Memory B cell (primary cell): ENCODE measurements at regions not wholly inside any gene's neighbourhood (a gene's known extent, or its start where the extent isn't known, plus 50 kb on each side); places are given as distances from the start of the nearest gene placed in this dataset.

ENCODE experiments used
- ATAC-seq: fragments of 150-1000 bp; cut with Tn5 transposase; 2 replicates; pipeline ENCODE4 v1.10.0; 2021; ENCODE audit warnings: low read depth, mild to moderate bottlenecking, moderate library complexity
- DNase-seq, 2 donors: peaks; one replicate each; pipeline ENCODE4 v3.0.0; 2022; ENCODE audit warnings: low spot score in 2 of 2
- H3K27ac Mint-ChIP-seq: one replicate; pipeline ENCODE4 v1.8.0; 2022; ENCODE audit warnings: mild to moderate bottlenecking, moderate library complexity, mixed read lengths
- H3K27me3 Mint-ChIP-seq: one replicate; pipeline ENCODE4 v1.8.0; 2022; ENCODE audit warnings: mixed read lengths
- H3K36me3 Mint-ChIP-seq: one replicate; pipeline ENCODE4 v1.8.0; 2022; ENCODE audit warnings: mild to moderate bottlenecking, mixed read lengths
- H3K4me1 Mint-ChIP-seq: one replicate; pipeline ENCODE4 v1.8.0; 2022; ENCODE audit warnings: mixed read lengths
- H3K4me3 Mint-ChIP-seq: one replicate; pipeline ENCODE4 v1.8.0; 2022; ENCODE audit warnings: mild to moderate bottlenecking, moderate library complexity, mixed read lengths
- H3K9me3 Mint-ChIP-seq: one replicate; pipeline ENCODE4 v1.8.0; 2022; ENCODE audit warnings: mixed read lengths

DNA sequence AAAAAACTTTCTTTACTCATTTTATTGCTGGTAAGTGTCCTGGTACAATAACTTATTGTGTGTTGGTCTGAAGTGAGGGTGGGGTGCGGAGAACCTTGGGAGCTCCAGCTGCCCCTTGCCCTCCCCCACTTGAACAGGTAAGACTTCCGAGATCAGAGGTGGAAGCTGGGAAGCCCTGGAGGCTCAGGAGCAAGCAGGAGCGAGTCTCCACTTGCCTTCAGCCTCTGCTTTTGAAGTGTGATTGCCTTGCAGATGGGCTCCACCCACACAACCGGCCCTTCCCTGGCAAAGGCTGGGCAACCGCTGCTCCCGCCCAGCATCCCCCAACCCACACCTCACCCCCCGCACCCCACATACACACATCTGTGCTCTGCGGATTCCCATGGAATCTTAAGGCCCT is 179.6 kb downstream of the TFAP2C start:
- ATAC-seq = no peak
- no peaks in the 10 kb centered on the region for H3K4me1 Mint-ChIP-seq
- no peak for DNase-seq
- H3K4me3 Mint-ChIP-seq = no peak overlapping the region
- peaks cover 3% of the 10 kb centered on the region for H3K27me3 Mint-ChIP-seq
- H3K9me3 Mint-ChIP-seq = peaks cover 1% of the 10 kb centered on the region
- no peaks in the 10 kb centered on the region for H3K36me3 Mint-ChIP-seq
- H3K27ac Mint-ChIP-seq = no peak overlapping the region

- DNase-seq = no peak
- no peak for ATAC-seq
- no peak overlapping the region for H3K4me3 Mint-ChIP-seq
- no peaks in the 10 kb centered on the region for H3K36me3 Mint-ChIP-seq
- H3K4me1 Mint-ChIP-seq = no peaks in the 10 kb centered on the region
- H3K27ac Mint-ChIP-seq = no peak overlapping the region
- H3K9me3 Mint-ChIP-seq = peaks cover 1% of the 10 kb centered on the region
- peaks cover 3% of the 10 kb centered on the region for H3K27me3 Mint-ChIP-seq
These were observed 180.6 kb downstream of the TFAP2C start for GRCh38 chr20:56809668-56810067.

- Mint-ChIP-seq H3K36me3 (no peaks in the 10 kb centered on the region), H3K27ac (no peak overlapping the region), H3K4me3 (no peak overlapping the region), H3K27me3 (peaks cover 3% of the 10 kb centered on the region), H3K4me1 (no peaks in the 10 kb centered on the region), H3K9me3 (peaks cover 1% of the 10 kb centered on the region)
- DNase-seq (no peak), ATAC-seq (no peak)
These were observed 181.0 kb downstream of the TFAP2C start for GRCh38 chr20:56810141-56810540.

GRCh38 chr20:56815796-56816195 is 186.7 kb downstream of the TFAP2C start:
- Mint-ChIP-seq H3K27me3 (peaks cover 2% of the 10 kb centered on the region), H3K9me3 (peaks cover 6% of the 10 kb centered on the region), H3K4me3 (no peak overlapping the region), H3K27ac (no peak overlapping the region), H3K4me1 (no peaks in the 10 kb centered on the region), H3K36me3 (peaks cover 1% of the 10 kb centered on the region)
- ATAC-seq (no peak), DNase-seq (no peak)

DNA sequence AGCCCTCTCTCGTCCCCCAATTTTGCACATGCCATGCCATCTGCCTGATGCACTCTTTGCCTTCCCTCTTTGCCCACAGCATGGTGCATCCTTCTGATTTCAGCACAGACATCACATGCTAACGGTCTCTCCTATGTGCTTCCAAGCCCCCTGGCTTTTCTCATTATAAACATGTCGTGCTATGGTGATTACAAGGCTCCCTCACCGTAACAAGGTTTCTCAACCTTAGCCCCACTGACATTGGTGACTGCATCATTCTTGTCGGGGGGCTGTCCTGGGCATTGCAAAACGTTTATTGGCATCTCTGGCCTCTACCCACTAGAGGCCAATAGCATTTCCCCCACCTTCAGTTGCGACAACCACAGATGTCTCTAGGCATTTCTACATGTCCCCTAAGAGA is 187.2 kb downstream of the TFAP2C start:
- ATAC-seq (no peak), DNase-seq (no peak)
- H3K36me3 Mint-ChIP-seq = peaks cover 1% of the 10 kb centered on the region
- no peak overlapping the region for H3K27ac Mint-ChIP-seq
- H3K4me3 Mint-ChIP-seq = no peak overlapping the region
- H3K27me3 Mint-ChIP-seq = peaks cover 2% of the 10 kb centered on the region
- peaks cover 8% of the 10 kb centered on the region for H3K9me3 Mint-ChIP-seq
- no peaks in the 10 kb centered on the region for H3K4me1 Mint-ChIP-seq

GRCh38 chr20:56817780-56818675 is 188.9 kb downstream of the TFAP2C start:
- Mint-ChIP-seq H3K27ac (no peak overlapping the region), H3K27me3 (peaks cover 3% of the 10 kb centered on the region)

DNA sequence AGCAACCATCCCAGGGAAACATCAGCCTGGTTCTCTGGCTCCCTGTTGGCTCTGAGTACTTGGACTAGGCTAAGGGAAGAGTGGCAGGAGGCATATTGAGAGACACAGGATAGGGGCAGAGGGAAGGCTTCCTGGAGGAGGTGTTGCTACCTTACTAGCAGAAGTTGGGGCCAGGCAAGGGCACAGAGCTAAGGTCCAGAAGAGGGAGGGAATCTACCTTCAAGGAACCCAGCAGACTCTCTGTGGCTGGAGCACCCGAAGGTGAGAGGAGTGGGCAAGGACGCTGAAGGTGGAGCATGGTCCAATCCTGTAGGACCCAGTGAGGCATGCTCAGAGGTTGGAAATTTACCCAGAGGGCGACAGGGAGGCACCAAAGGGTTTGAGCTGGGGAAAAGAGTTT is 191.9 kb downstream of the TFAP2C start:
- Mint-ChIP-seq H3K9me3 (peaks cover 9% of the 10 kb centered on the region), H3K36me3 (peaks cover 1% of the 10 kb centered on the region), H3K4me3 (no peak overlapping the region), H3K27me3 (peaks cover 4% of the 10 kb centered on the region), H3K27ac (no peak overlapping the region), H3K4me1 (no peaks in the 10 kb centered on the region)
- ATAC-seq (no peak), DNase-seq (no peak)

More at GRCh38 chr20:56817780-56818675, 188.9 kb downstream of the TFAP2C start:
- no peak overlapping the region for H3K4me3 Mint-ChIP-seq
- no peaks in the 10 kb centered on the region for H3K4me1 Mint-ChIP-seq
- peaks cover 1% of the 10 kb centered on the region for H3K36me3 Mint-ChIP-seq
- no peak for DNase-seq
- no peak for ATAC-seq
- H3K9me3 Mint-ChIP-seq = peaks cover 10% of the 10 kb centered on the region

DNA sequence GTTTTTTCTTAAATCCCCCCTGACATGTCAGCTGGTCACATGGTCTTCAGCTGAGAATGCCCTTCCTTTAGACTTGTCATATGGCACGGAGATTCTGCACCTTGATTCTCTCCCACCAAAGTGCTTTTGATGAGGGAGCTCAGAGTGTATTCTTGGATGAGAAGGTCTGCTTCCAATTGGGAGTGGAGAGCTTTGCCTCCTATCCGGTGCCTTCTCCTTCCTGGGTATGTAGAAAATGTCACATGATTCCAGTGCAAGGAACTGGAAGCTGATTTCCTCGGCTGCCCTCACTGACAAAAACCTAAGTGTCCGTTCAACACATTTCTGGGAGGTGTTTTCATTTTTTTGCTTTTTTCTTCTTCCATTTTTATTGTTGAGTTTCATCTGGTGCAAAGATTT is 197.2 kb downstream of the TFAP2C start:
- ATAC-seq = no peak
- H3K4me1 Mint-ChIP-seq = no peaks in the 10 kb centered on the region
- peaks cover 3% of the 10 kb centered on the region for H3K9me3 Mint-ChIP-seq
- H3K4me3 Mint-ChIP-seq = no peak overlapping the region
- H3K27me3 Mint-ChIP-seq = peaks cover 5% of the 10 kb centered on the region
- DNase-seq = no peak
- no peak overlapping the region for H3K27ac Mint-ChIP-seq
- H3K36me3 Mint-ChIP-seq = no peaks in the 10 kb centered on the region

DNA sequence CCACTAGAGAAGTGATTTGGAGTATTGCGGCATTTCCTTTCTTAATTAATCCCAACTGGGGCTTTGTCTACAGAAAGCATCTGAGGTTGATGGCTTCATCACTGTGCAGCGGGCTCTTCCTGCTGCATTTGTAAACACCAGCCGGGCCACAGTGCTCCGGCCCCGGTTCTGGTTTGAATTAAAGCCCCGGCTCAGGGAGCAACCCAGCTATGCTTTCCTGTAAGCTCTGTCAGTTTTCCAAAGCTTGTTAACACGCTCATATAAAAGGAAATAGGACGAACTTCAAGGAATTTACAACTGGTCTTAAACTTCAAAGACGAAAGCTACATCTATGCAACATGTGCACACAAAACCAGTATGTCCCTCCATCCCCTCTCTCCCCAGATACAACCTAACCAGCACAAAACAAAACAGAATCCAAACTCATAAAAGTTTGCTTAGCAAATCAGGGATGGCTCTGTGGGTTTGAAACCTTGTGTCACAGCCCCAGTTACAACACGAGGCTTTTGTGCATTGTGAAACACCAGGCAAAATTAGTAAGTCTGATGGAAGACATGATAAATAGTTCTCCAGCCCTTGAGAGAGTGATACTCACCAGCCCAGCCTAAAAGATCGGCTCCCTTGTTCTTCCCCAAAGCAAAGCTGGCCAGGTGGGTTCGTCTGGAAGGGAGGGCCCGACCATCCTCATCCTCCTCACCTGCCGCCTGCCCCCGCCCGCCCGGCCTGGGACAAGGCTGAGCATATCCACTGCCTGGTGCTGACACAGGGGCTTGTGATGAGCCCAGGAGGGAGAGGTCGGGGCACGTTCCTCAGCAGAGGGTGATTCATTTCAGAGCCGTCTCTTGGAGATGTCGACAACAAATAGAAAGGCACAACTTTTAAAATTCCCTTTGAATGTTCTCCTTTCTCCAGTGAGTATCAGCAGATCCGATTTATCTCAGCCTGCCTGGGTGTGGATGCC is 197.9 kb downstream of the TFAP2C start:
- no peaks in the 10 kb centered on the region for H3K36me3 Mint-ChIP-seq
- ATAC-seq (no peak), DNase-seq (no peak)
- H3K4me1 Mint-ChIP-seq = no peaks in the 10 kb centered on the region
- no peak overlapping the region for H3K27ac Mint-ChIP-seq
- H3K9me3 Mint-ChIP-seq = peaks cover 1% of the 10 kb centered on the region
- H3K4me3 Mint-ChIP-seq = no peak overlapping the region
- H3K27me3 Mint-ChIP-seq = peaks cover 5% of the 10 kb centered on the region

GRCh38 chr20:56827763-56828162 is 198.7 kb downstream of the TFAP2C start:
- peaks cover 5% of the 10 kb centered on the region for H3K27me3 Mint-ChIP-seq
- DNase-seq (no peak), ATAC-seq (no peak)
- no peaks in the 10 kb centered on the region for H3K4me1 Mint-ChIP-seq
- peaks cover 1% of the 10 kb centered on the region for H3K9me3 Mint-ChIP-seq
- no peak overlapping the region for H3K4me3 Mint-ChIP-seq
- no peak overlapping the region for H3K27ac Mint-ChIP-seq
- no peaks in the 10 kb centered on the region for H3K36me3 Mint-ChIP-seq

DNA sequence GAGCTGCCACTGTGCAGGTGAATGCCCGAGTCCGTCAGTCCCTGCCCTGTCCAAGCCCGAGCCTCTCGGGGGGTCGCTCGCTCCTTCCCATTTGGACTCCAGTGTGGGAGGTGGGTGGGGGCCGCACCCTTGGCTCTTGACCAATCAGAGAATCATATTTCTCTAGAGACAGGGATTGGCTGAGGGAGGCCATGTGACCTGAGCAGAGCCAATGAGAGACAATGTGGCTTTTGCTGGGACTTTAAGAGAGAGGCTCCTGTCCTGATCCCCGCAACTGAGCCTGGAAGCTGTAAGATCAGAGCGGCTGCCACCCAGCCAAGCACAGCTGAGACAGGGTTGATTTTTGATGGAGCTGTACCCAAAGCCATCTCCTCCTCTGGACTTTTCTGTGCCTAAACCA is 199.3 kb downstream of the TFAP2C start:
- H3K4me3 Mint-ChIP-seq = no peak overlapping the region
- H3K9me3 Mint-ChIP-seq = peaks cover 1% of the 10 kb centered on the region
- H3K27ac Mint-ChIP-seq = no peak overlapping the region
- DNase-seq (no peak), ATAC-seq (no peak)
- no peaks in the 10 kb centered on the region for H3K36me3 Mint-ChIP-seq
- H3K27me3 Mint-ChIP-seq = peaks cover 4% of the 10 kb centered on the region
- no peaks in the 10 kb centered on the region for H3K4me1 Mint-ChIP-seq

- no peak overlapping the region for H3K27ac Mint-ChIP-seq
- peaks cover 4% of the 10 kb centered on the region for H3K27me3 Mint-ChIP-seq
- ATAC-seq = no peak
- H3K9me3 Mint-ChIP-seq = peaks cover 1% of the 10 kb centered on the region
- no peaks in the 10 kb centered on the region for H3K36me3 Mint-ChIP-seq
- no peak overlapping the region for H3K4me3 Mint-ChIP-seq
- H3K4me1 Mint-ChIP-seq = no peaks in the 10 kb centered on the region
- DNase-seq = no peak
These were observed 200.8 kb downstream of the TFAP2C start for GRCh38 chr20:56829788-56830385.

GRCh38 chr20:56831795-56832194 is 202.7 kb downstream of the TFAP2C start:
- Mint-ChIP-seq H3K27ac (no peak overlapping the region), H3K4me3 (no peak overlapping the region), H3K36me3 (no peaks in the 10 kb centered on the region), H3K27me3 (peaks cover 4% of the 10 kb centered on the region), H3K9me3 (peaks cover 1% of the 10 kb centered on the region), H3K4me1 (no peaks in the 10 kb centered on the region)
- DNase-seq = no peak
- ATAC-seq = no peak

DNA sequence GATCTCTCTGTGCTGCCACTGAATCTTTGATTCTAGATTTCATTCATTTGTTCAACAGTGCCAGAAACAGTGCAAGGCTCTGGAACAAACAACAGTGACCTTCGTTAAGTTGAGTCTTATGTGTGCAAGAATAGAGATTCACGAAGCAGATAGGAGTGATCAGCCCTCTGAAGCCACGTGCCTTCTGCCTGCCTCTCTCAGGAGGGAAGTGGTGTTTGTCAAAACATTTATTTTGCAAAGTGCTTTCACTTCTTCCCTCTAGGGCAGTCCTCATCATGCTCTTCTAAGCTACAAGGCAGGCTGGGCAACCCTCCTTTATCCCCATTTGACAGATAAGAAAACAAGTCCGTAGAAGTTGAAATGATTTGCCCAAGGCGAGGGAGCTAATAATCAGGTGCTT is 204.3 kb downstream of the TFAP2C start:
- ATAC-seq (no peak), DNase-seq (no peak)
- Mint-ChIP-seq H3K9me3 (peaks cover 1% of the 10 kb centered on the region), H3K36me3 (no peaks in the 10 kb centered on the region), H3K4me3 (no peak overlapping the region), H3K27ac (no peak overlapping the region), H3K27me3 (peaks cover 4% of the 10 kb centered on the region), H3K4me1 (no peaks in the 10 kb centered on the region)
